ENCODE measurements at regions not wholly inside any gene's neighbourhood (a gene's known extent, or its start where the extent isn't known, plus 50 kb on each side); places are given as distances from the start of the nearest gene placed in this dataset.

DNA sequence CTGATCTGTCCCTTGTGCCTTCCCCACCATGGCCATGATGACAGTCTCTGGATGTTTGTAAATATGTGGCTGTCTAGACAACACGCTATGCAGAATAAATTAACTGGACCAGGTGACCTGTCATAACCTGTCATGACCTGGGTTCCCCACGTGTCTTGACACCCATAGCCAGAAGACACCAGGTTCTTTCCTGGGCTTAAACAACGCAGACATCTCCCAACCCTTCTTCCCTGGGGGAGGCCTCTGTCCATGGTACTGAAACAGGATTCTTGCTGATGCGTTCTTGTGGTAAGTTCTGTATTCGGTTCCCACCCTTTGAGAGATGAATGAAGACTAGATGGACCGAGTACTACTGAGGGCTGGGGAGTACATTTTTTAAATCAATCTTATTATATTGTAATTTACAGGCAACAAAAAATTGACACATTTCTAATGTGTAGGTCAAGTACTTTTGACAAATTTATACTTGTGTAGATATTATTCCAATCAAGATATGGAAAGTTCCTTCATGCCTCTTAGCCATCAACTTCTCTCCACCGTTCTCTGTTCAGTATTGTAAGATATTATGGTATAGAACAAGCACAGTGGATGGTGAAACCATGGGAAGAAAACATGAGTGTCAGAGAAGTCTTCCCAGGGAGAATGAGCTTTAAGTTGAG, 738.8 kb downstream of the PTPRU start:
- no peak for DNase-seq

DNA sequence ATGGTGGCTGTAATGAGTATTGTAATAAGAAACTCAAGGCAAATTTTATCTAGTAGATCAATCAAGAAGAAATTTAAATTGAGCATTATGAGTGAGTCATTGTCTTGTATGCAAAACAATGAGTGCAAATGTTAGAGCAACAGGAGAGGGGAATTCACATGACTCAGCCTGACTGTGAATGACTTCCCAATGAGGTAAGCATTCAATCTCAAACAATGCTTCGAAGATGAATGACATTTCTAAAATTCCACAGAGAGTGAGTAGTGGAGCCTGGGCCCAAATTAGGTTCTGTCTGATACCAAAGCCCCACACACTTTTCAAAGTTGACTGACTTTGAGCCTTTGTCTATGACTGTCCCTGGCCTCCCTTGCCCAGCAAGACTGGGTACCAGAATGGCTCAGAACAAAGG, 738.0 kb downstream of the PTPRU start:
- DNase-seq: no peak

DNA sequence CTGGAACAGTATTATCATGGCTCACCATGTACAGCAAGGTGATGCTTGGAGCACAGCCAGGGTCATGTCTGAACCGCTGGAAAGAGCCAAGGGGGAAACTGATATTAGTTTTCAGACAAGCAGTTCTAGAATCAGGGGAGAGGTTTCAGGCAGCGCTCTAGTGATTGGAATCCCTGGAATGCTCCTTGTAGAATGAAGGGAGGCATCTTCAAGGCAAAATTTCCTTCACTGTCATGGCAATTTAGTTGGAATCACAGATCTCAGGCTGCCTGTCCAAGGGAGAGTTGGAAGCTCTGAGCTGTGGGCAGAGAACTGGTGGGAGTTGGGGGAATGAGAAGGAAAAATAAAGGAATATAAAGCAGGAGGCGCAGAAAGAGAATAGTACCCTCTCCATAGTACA, 737.1 kb downstream of the PTPRU start:
- DNase-seq: no peak

DNA sequence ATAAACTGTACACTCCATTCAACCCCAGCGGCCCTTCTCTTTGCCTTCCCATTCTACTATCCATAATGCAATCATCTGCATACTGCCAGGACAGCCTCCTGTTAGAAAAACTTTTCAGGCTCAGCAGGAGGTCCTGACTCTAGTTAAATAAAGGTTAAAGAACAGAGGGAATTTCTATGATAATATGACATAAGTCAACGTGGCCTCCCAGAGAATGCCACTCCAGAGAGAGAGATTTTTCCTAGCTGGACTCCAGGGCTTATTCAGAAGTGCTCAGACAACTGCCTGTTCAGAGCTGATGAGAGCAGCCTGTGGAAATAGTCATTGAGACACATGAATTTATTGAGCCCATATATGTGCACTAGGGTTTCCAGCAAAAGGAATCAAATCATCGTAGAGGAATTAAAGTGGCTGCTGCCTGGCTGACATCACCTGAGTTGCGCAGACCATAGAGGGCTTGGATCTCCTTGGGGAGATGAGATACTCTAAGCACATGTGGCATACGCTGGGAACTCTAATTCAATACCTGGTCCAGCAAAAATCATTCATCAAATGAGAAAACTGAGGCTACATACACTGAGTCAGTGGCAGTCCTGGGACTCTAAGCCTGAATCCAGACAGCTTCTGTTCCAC, 736.2 kb downstream of the PTPRU start:
- no peak for DNase-seq

DNA sequence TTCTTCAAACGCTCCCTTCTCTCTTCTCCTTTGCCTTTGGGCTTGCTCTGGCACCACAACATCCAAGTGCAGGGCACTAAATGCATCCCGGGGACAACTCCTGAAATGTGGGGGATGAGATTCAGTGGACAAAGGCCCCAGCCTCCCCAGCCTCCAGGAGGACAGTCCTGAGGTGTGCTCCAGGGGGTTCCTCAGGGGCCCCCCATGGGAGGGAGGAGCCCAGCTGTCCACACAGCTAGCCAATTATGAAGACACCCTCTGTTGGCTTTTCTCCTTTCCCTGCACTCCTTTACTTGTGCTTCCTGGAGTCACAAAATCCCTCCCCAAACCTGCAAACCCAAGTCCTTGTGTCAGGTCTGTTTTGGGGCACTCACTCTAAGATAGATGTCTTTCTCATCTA, 735.4 kb downstream of the PTPRU start:
- no peak for DNase-seq

DNA sequence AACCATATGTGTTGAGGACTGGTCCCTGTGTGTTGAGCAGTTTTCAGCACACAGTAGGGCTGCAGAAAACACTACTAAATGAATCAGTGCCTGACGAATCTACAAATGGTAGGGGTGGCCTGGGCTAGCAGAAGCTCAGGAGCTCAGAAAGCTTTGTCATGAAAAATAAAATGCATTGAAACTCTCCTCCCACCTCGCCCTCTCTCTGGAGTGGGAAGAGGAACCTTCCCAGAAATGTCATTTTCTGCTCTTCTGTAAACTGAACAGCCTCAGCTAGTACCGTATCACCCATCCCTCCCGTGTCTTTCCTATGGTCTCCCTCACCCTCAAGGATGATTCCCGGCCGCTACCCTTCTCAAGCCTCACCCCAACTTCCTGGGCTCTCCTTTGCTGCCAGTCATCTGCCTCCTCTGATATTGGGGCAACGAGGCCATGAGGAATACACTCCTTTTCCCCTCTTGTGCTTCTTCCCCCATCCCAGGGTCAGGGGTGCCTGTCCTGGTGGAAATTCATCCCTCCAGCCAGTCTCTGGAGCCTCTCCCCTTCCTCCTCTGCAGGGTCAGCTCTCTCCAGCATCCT, 734.5 kb downstream of the PTPRU start:
- no peak for DNase-seq

DNA sequence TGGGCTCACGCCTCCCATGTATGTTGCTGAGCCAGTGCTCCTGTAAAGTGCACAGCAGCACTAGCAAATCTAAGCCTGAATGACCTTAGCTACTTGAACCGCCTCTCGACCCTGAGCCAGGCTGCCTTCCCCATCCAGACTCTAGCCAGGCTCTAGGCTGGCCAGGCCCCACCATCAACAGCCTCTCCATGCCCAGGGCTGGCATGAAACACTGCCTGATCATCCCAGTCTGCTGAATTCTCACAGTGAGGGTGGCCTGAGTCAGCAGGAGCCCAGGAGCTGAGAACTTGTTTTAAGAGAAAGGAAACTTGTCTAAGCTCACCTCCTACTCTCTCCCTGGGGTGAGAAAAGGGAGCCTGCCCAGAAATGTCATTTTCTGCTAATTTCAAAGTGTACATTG, 733.3 kb downstream of the PTPRU start:
- no peak for DNase-seq

DNA sequence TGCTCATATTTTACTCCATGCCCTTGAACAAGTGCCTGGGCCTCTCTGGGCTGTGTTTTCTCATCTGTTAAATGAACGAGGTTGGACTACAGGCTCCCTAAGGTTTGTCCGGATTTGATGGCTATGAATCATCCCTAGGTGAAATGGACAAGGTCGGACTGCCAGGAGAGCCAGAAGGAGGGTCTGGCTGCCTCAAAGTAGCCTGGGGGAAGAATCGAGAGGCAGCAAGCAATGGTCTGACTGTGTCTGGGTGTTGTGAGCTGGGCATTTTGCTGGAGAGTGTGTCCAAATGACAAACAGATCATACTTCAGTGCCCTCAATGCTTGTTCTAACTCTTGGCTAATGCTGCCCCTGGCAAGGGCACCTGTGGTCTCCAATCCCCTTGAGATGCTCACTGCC, 730.9 kb downstream of the PTPRU start:
- no peak for DNase-seq

DNA sequence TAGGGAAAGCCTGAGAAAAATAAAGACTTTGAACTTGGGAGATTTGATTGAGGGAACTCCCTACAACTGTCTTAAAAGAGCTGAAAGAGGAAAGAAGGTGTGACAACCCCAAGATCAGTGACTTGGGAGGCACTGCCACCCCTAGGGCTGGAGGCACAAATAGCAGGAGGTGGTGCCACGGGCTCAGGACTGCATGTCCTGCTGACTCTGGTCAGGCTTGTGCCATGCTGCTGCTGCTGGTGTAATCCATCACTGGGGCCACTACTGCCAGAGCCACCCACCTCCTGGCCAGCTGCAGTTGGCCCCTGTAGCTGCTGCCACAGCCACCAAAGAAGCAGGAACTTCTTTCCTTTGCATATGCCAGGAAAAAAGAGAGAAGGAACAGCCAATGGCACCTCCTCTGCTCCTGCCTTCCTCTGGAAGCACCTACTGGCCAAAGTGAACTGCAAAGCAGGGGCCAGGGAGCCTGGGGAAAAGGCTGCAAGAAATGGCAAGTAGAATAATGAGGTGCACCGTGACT, 730.3 kb downstream of the PTPRU start:
- no peak for DNase-seq

DNA sequence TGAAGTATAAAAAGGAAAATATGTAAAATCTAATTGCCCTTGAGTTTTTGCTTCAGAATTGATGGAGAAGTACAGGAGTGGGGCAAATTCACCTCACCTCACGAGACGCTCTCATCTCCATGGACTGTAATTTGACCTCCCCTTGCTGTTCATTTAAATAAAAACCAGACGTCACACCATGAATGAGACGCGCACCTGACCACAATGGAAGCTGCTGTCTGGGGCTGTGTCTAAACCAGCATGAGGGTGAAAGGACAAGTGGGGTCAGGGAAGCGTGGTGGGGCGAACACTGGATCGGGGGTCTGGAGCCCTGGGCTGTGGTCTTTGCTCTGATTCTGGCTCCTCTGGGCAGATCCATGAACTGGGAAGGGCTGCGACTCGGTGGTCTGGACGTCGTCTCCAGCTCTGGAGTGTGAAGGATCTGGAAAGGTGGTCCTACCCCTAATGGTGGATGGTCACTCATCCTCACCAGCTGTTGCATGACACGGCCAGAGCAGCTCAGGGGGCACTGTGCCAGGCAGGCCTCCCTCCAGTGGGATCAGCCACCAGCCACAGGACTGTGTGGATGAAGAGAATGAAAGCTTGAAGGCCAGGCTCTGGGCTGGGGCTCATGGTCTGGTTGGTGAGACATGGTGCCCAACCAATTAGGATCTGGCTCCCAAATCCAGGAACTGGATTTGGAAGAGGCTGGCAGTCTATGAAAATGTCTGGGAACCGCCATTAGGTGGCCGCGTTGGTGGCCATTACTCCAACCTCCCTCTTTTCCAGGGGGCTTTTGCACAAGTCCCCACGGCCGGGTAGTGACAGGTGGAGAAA, 728.6 kb downstream of the PTPRU start:
- no peak for DNase-seq

DNA sequence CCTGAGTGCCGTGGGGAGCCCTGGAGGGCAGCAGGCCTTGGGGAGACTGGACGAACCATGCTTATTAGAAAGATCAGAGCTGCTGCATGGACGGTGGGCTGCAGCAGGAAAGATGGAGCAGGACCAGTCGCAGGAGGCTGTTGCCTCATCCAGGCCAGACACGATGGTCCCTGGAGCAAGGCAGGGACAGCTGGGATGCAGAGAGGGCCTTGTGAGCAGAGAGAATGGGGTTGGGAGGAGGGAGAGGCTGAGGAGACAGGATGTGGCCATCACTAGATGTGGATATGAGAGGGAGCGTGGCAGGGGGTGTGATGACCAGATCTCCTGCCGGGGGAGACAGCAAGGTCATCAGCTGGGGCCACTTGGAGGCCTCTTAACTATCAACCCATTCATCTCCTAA, 727.6 kb downstream of the PTPRU start:
- DNase-seq: no peak

DNA sequence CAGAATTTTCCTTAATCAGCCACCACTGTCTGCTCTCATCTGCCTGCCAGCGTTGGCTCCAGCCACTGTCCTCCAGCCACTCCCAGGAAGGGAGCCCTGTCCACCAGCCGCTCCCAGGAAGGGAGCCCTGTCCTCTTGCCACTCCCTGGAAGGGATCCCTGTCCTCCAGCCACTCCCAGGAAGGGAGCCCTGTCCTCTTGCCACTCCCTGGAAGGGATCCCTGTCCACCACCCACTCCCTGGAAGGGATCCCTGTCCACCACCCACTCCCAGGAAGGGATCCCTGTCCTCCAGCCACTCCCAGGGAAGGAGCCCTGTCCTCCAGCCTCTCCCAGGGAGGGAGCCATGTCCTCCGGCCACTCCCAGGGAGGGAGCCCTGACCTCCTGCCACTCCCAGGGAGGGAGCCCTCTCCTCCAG, 726.5 kb downstream of the PTPRU start:
- no peak for DNase-seq

DNA sequence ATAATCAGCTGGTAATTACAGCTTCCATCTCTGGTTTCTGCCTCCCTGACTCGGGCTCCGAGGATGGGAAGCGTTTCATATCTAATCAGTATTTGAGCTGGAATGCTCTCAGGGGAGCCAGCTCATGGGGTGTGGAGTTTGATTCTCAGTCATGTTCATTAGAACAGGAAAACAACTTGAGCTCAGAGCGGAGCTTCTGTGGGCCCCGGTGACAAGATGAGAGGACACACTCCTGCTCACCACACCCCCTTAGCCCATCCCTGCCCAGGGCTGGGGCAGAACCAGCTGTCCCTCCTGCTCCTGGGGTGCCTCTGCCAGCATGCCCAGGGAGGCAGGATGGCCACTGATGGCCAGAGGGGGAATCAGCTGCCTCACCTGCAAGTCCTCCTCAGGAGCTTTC, 726.0 kb downstream of the PTPRU start:
- DNase-seq: no peak

DNA sequence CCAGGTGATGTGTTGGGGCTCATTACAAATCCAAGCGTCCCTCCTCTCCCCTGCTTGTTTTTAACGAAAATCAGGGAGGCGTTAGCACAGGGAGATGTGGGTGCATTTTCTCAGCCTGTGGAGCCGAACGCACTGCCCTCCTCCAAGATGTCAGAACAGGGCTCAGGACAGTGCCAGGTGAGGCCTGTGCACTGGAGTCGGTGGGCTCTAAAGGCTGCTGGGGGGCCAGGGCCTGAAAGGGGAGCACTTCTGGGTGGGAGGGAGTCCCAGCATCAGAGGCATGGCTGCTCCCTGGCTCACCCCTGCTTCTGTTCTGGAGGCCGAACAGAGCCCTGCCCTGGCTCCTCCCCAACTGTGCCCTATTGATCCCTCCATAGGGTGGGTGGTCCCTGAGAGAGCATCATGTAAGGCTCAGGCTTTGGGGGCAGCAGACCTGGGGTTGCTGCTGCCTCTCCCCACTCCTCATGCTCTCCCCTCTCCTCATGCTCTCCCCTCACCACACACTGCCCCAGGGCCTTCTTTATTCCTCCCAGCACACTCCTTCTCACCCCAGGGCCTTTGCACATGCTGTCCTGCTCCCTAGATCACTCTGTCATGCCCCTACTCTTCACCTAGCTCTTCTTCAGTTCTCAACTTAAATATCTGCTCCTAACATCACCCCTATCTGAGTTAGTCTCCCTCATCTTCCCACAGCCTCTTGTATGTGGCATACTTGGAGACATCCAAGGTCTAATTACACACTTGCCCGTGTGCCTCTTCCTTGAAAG, 725.2 kb downstream of the PTPRU start:
- no peak for DNase-seq

DNA sequence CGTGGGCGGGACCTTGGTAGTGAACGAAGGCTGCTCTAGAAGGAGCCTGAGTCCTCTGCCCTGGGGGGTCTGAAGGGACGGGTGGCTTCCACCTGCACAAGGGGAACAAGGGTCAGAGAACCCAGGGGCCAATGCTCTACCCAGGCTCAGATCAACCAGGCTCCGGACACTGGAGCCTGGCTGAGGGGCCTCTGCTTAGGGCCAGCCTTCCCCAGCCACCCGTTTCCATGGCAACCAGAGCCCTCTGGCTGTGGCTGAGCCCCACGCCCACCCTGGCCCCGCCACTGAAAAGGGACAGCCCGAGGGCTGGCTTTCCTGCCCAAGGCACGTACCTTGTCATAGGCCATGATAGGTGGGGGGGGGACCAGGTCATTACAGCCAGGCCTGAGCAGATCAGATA, 724.6 kb downstream of the PTPRU start:
- no peak for DNase-seq

DNA sequence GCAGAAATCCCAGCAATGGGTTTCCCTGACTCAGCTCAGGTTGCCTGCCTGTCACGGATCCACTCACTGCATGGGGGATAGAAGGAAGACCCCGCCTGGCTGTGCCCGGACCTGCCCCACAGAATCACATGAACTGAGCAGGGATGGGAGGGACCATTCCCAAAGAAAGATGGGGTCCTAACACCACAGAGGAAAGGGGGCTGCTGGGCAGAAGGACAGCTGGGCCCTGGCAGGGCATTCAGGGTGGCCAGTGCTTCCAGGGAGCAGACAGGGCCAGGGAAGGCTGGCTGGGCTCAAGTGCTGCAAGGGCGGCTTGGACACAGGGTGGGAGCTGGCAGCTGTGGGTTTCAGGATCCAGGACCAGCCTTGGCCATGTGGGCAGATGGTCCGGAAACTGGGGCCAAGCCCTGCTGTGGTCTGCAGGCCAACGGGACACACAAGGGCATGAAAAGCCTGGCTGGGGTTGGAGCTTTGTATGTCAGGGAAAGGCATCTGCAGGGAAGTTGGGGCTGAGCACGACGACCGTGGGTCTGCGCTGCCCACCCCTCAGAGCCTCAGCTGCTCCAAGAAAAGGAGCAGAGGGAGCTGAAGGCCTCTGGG, 723.9 kb downstream of the PTPRU start:
- no peak for DNase-seq

DNA sequence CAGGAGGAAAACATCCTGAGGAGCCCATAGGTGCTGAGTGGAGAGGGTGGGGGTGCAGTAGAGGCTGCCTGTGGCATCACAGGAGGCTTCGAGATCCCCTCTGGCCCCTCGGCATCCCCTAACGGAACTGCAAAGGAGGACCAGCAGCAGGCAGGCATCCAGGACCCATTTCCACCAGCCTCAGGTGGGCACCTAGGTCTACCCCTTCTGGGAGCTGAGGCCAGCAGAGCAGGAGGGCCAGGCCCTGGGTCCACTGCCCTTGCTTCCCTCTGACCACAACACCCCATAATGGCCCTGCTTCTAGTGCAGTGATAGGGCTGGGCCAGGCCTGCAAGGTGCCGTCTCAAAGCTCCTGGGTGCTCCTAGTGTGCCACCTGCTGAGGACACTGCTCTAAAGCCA, 723.0 kb downstream of the PTPRU start:
- no peak for DNase-seq

DNA sequence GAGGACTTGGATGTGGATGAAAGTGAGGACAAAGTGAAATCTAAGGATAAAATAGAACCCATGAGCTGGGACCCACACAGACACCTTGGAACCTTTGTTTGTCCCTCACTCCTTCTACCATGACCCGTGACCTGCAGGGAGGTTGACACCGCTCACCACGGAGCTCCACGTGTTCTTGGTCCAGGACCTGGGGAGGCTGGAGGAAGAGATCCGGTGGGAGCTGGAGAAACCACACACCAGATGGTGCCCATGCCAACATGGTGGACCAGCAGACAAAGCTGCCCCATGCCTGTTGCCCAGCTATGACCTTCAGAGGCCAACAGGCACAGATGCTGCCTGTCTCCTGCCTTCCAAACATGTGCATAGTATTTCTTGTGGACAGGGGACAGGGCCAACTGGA, 721.9 kb downstream of the PTPRU start:
- no peak for DNase-seq

DNA sequence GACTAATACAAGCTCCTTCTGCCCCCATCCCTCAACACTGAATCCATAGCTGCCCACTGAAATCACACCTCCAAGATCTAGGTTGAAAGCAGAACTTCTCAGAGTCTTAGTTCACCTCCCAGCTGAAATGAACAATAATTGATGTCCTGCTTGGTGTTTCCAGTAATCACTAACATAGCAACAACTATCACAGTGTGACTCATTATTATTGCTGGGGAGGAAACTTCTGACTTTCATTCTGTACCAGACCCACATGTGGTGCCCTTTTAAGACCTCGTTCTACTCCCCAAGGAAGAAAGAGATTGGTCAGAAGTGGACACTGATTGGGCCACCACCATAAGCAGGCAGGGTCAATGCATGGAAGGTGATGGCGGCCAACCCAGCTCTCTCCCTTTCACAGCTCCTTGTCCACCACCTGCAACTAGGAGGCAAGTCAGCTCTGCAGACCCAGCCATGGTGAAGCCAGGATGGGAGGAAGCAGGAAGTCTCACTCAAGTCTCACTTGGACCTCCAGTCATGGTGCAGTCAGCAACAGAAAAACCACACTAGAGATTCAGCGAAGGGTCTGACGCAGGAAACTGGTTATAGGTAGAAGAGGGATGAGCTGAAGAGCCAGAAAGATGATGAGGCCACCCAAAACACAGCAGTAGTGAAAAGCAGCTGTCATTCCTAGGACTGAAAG, 720.2 kb downstream of the PTPRU start:
- no peak for DNase-seq

DNA sequence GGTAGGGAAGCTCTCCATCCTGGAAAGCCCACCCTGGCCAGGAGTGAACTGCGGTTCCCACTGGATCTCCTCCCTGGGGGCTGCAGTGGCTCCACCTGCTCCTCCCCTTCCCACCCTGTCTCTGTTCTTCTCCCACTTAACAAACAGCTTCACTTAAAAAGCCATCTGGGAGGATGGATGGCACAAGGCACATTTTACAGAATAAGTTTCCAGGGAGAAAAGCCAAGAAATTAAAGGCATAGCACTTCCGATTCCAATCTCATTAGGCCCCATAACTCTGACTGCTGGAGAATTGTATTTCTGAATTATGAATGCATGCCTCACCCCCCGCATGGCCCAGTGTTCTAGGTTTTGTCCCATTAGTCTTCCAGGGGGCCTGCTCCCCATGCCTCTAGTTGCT, 718.3 kb downstream of the PTPRU start:
- no peak for DNase-seq

DNA sequence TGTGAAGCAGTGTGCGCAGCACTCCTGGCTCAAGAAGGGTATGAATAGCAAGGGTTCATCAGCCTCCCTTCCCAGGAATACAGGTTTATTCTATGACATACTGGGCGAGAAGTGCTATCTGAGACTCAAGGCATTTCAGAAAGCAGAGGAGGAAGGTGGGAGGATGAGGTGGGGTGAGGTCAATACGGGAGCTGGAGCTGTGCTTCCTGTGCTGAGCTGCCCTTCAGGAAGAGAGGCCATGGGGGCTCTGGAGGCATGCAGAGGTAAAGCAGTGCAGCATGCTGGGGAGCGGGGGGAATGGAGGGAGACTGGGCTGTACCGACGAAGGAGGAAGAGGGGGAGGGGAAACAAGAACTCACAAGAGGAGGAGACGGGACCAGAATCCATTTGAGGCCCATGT, 717.6 kb downstream of the PTPRU start:
- DNase-seq: no peak

DNA sequence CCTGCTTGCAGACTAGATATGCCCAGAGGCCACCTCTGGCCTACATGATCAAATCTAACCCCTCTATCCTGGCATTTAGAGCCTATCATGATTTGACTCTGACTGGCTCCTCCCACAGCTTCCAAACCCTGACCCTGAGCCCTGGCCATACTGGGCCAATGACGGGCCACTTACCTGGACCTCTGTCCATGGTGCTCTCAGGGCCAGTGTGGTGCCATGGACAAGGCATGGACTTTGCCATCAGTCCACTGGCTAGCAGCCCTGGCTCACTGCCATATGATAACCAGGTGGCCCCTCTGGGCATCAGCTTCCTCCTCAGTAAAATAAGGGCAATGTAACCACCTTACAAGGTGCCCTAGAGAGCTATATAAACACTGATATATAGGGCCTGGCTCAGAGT, 713.4 kb downstream of the PTPRU start:
- DNase-seq: no peak

Measured in activated T-cell treated with anti-CD3 and anti-CD28 coated beads, Interleukin-2, amount 50 U/mL, for 48 hours (primary cell).